IPS-15b (cell line): ENCODE measurements at regions not wholly inside any gene's neighbourhood (a gene's known extent, or its start where the extent isn't known, plus 50 kb on each side); places are given as distances from the start of the nearest gene placed in this dataset.

Experiments
- H3K27me3 ChIP-seq: one replicate; pipeline ENCODE4 v1.6.1; 2013; ENCODE audit warnings: low read length; ENCODE audit not compliant: control insufficient read depth, insufficient read depth
- H3K36me3 ChIP-seq: one replicate; pipeline ENCODE4 v1.6.1; 2013; ENCODE audit warnings: low read length; ENCODE audit not compliant: control insufficient read depth, insufficient read depth
- H3K4me1 ChIP-seq: one replicate; pipeline ENCODE4 v1.6.1; 2013; ENCODE audit warnings: mild to moderate bottlenecking, low read length; ENCODE audit not compliant: control insufficient read depth, insufficient read depth
- H3K4me3 ChIP-seq: one replicate; pipeline ENCODE4 v1.5.1; 2013; ENCODE audit warnings: low read depth, low read length
- H3K9ac ChIP-seq: one replicate; pipeline ENCODE4 v1.6.1; 2013; ENCODE audit warnings: low read depth, mild to moderate bottlenecking, low read length
- H3K9me3 ChIP-seq: one replicate; pipeline ENCODE4 v1.6.1; 2013; ENCODE audit warnings: mild to moderate bottlenecking, low read length; ENCODE audit not compliant: control insufficient read depth, insufficient read depth

DNA sequence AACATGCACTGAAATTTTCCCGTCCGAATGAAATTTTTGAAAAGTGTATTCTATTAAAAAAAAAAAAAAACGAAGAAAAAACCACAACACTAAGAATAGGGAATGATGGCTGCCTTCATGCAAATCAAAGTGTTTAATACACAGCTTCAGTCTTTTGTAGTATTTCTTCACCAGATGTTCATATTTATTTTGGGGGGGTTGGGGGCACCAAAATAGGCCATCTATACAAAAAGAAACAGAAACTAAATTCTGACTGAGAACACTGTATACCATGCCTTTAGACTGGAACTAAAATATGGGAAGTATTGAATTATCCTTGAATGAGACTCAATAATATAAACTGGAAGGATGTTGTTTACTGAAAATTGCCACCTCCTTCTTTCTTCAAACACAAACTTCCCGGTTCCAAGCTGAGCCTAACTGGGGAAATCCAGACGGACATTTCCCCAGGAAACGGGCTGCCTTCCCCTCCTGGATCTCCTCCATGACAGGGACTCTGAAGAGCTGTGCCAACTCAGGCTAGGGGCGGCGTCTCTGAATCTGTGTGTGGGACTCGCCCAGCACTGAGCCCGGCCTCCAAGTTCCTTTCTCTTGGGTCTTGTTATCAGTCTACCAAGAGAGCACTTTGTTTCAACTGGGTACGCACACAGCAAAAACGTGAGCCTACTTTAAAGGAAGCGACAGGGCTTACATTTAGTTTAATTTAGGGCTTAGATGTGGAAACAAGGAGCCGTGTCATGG lies 511.3 kb upstream of the ADAMTS16 start:
- H3K9me3 ChIP-seq: no peaks in the 10 kb centered on the region
- no peaks in the 10 kb centered on the region for H3K36me3 ChIP-seq
- H3K27me3 ChIP-seq: no peaks in the 10 kb centered on the region
- H3K4me1 ChIP-seq: no peaks in the 10 kb centered on the region
- H3K4me3 ChIP-seq: no peak overlapping the region
- no peak overlapping the region for H3K9ac ChIP-seq

GRCh38 chr5:4630031-4630430 lies 510.1 kb upstream of the ADAMTS16 start:
- Histone ChIP-seq H3K9me3 (no peaks in the 10 kb centered on the region), H3K36me3 (no peaks in the 10 kb centered on the region), H3K27me3 (no peaks in the 10 kb centered on the region), H3K4me1 (no peaks in the 10 kb centered on the region), H3K4me3 (no peak overlapping the region), H3K9ac (no peak overlapping the region)

- Histone ChIP-seq H3K4me3 (no peak overlapping the region), H3K36me3 (no peaks in the 10 kb centered on the region), H3K9ac (no peak overlapping the region)
Observed at GRCh38 chr5:4634342-4634741, 505.8 kb upstream of the ADAMTS16 start.

GRCh38 chr5:4636378-4636777 lies 503.8 kb upstream of the ADAMTS16 start:
- Histone ChIP-seq H3K9me3 (no peaks in the 10 kb centered on the region), H3K9ac (no peak overlapping the region), H3K27me3 (no peaks in the 10 kb centered on the region), H3K36me3 (no peaks in the 10 kb centered on the region), H3K4me1 (no peaks in the 10 kb centered on the region), H3K4me3 (no peak overlapping the region)

More at GRCh38 chr5:4634342-4634741, 505.8 kb upstream of the ADAMTS16 start:
- no peaks in the 10 kb centered on the region for H3K27me3 ChIP-seq
- H3K4me1 ChIP-seq: no peaks in the 10 kb centered on the region
- H3K9me3 ChIP-seq: no peaks in the 10 kb centered on the region

- Histone ChIP-seq H3K4me3 (no peak overlapping the region), H3K9me3 (no peaks in the 10 kb centered on the region), H3K36me3 (no peaks in the 10 kb centered on the region), H3K4me1 (no peaks in the 10 kb centered on the region), H3K27me3 (no peaks in the 10 kb centered on the region), H3K9ac (no peak overlapping the region)
Observed at GRCh38 chr5:4639946-4640345, 500.2 kb upstream of the ADAMTS16 start.

DNA sequence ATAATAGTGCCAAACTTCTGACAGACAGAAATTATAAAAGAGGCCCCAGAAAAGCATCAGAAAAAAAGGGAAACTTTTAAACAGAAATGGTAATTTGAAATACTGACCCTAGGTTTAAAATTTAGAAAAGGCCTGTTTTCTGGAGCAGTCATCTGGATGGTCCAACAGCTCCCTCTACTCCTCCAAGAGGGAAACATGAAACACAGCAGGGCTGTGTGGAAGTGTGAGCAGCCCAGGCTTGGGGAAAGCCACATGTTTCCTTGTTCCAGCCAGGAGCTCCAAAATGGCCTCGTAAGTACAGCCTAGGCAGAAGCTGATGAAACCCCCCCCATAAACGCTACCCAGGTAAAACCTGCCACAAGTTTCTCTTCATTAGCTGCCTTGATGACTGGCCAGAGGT lies 499.3 kb upstream of the ADAMTS16 start:
- H3K9me3 ChIP-seq: no peaks in the 10 kb centered on the region
- H3K4me3 ChIP-seq: no peak overlapping the region
- H3K9ac ChIP-seq: no peak overlapping the region
- no peaks in the 10 kb centered on the region for H3K4me1 ChIP-seq
- H3K36me3 ChIP-seq: no peaks in the 10 kb centered on the region
- H3K27me3 ChIP-seq: no peaks in the 10 kb centered on the region

GRCh38 chr5:4642525-4642924 lies 497.6 kb upstream of the ADAMTS16 start:
- no peaks in the 10 kb centered on the region for H3K9me3 ChIP-seq
- no peak overlapping the region for H3K4me3 ChIP-seq
- H3K4me1 ChIP-seq: no peaks in the 10 kb centered on the region

GRCh38 chr5:4643190-4643589 lies 496.9 kb upstream of the ADAMTS16 start:
- H3K27me3 ChIP-seq: no peaks in the 10 kb centered on the region
- H3K4me3 ChIP-seq: no peak overlapping the region
- H3K9ac ChIP-seq: no peak overlapping the region
- no peaks in the 10 kb centered on the region for H3K9me3 ChIP-seq
- H3K4me1 ChIP-seq: no peaks in the 10 kb centered on the region
- H3K36me3 ChIP-seq: no peaks in the 10 kb centered on the region

More at GRCh38 chr5:4642525-4642924, 497.6 kb upstream of the ADAMTS16 start:
- H3K36me3 ChIP-seq: no peaks in the 10 kb centered on the region
- H3K27me3 ChIP-seq: no peaks in the 10 kb centered on the region
- no peak overlapping the region for H3K9ac ChIP-seq

GRCh38 chr5:4643960-4644359 lies 496.2 kb upstream of the ADAMTS16 start:
- no peaks in the 10 kb centered on the region for H3K9me3 ChIP-seq
- no peaks in the 10 kb centered on the region for H3K36me3 ChIP-seq
- H3K4me1 ChIP-seq: no peaks in the 10 kb centered on the region
- no peak overlapping the region for H3K9ac ChIP-seq
- no peak overlapping the region for H3K4me3 ChIP-seq
- no peaks in the 10 kb centered on the region for H3K27me3 ChIP-seq

DNA sequence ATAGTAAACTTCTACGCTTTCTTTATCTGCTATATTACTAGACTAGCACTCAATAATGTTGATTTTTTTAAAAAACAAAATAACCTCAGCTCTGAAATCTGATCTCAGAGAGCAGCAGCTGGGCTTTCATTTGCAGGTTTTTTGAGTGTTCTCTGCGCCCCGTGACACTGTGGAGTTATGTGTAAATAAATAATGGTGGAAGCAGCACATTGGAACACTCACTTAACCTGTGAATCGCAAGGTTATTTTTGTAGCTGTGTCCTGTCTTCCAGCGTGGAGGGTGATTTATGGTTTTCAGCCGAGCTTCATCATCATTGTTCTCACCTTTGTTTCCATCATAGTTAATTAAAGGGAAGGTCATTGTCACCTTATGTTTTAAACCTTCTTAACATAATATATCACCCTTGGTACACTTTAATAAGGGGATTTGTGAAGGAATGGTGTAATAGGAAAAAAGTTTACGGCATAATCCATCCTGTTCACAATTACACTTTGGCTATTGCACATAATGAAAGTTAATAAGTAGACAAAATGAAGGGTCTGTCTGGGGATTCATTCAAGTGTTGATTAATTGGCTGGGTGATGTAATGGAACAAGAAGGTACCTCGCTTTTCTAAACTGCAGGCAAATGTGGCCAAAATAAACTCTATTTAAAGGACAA lies 493.3 kb upstream of the ADAMTS16 start:
- H3K9me3 ChIP-seq: no peaks in the 10 kb centered on the region
- H3K27me3 ChIP-seq: no peaks in the 10 kb centered on the region

DNA sequence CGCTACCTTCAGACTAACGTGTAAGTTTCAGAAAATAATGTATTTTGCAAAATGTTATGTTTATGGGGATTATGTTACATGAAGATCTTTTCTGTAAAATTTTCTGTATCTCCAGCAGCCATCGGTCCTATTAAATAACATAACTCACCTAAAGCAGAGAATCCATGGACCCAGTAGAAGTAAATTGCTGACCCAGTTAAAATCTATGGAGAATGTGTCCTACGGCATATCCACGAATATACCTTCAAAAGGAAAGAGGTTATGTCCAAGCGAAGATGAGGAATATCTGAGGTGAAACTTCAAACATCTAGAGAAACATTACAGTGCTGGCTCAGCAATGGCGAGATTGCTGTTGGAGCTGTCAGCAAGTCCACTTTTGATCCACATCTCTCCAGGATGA lies 492.2 kb upstream of the ADAMTS16 start:
- Histone ChIP-seq H3K9me3 (no peaks in the 10 kb centered on the region), H3K4me1 (no peaks in the 10 kb centered on the region), H3K27me3 (no peaks in the 10 kb centered on the region), H3K4me3 (no peak overlapping the region), H3K9ac (no peak overlapping the region), H3K36me3 (no peaks in the 10 kb centered on the region)

More for the DNA sequence above, 493.3 kb upstream of the ADAMTS16 start:
- Histone ChIP-seq H3K4me1 (no peaks in the 10 kb centered on the region), H3K4me3 (no peak overlapping the region), H3K36me3 (no peaks in the 10 kb centered on the region), H3K9ac (no peak overlapping the region)
